NCI-H82 treated with DMSO at 0.1 percent for 48 hours (cell line): ENCODE measurements at regions not wholly inside any gene's neighbourhood (a gene's known extent, or its start where the extent isn't known, plus 50 kb on each side); places are given as distances from the start of the nearest gene placed in this dataset.

ENCODE experiments used
- DNase-seq: peaks from one replicate; lab custom pipeline; 2025; ENCODE audit not compliant: unreplicated experiment; lab: John Stamatoyannopoulos, UW

DNA sequence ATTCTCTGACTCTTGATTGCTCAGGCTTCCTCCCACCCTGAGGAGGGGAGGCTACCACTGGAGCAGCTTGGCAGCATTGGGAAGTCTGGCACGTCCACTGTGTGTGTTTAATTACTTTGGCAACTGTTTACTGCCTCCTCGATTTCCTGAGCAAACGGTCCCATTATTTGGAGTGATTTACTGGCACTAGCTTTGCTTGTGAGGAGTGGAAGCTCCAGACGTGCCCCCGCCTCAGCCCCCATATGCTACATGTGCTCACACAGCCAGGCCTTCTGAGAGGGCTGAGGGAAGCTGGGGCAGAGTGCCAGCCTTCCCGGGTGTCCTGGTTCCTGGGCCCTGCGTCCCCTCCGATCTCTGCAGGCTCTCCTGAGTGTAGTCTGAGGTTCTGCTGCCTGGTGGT, 306.2 kb downstream of the PTPRU start:
- DNase-seq: no peak

- no peak for DNase-seq
Measured at GRCh38 chr1:29541631-29542030, 305.3 kb downstream of the PTPRU start.

- no peak for DNase-seq
Measured at GRCh38 chr1:29540801-29541357, 304.6 kb downstream of the PTPRU start.

- DNase-seq: no peak
Measured at GRCh38 chr1:29539971-29540370, 303.6 kb downstream of the PTPRU start.

- DNase-seq: no peak
Measured at GRCh38 chr1:29538586-29538985, 302.3 kb downstream of the PTPRU start.

DNA sequence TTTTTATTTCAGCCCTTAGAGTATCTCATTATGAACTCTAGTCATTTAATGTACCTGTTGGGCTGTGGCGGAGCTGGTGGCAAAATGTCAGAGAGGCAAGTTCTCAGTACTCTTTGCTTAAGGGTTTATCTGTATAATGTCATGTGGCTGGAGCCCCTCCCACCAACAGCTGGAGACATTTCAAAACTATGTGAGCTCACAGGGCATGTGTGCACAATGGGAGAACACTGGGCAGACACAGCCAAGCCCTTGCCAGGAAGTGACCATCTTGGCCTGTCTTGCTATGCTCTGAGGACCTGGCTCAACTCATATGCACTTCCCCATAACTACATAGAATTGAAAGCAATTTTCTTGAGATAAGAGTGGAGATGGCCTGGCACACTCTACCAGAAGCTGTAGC, 296.4 kb downstream of the PTPRU start:
- DNase-seq: no peak

- no peak for DNase-seq
Measured at GRCh38 chr1:29532285-29532684, 296.0 kb downstream of the PTPRU start.

- DNase-seq: no peak
Measured at GRCh38 chr1:29531596-29531995, 295.3 kb downstream of the PTPRU start.

DNA sequence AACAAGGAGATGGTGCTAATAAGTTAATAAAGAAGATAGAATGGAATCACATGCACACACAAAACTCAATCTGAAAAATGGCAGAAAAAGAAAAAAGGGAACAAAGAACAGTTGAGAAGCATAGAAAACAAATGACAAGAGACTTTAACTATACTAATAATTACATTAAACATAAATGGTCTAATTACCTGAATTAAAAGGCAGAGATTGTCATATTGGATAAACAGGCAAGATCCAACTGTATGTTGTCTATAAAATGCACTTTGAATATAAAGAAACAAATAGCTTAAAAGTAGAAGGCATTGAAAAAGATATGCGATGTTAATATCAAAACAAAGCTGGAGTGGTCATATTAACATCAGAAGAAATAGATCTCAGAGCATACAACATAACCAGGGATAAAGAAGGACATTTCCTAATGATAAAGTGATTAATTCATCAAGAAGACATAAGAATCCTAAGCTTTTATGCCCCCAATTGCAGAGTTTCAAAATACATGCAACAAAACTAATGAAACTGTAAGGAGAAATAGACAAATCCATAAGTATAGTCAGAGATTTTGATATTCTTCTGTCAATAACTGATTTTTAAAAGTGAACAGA, 293.5 kb downstream of the PTPRU start:
- no peak for DNase-seq

DNA sequence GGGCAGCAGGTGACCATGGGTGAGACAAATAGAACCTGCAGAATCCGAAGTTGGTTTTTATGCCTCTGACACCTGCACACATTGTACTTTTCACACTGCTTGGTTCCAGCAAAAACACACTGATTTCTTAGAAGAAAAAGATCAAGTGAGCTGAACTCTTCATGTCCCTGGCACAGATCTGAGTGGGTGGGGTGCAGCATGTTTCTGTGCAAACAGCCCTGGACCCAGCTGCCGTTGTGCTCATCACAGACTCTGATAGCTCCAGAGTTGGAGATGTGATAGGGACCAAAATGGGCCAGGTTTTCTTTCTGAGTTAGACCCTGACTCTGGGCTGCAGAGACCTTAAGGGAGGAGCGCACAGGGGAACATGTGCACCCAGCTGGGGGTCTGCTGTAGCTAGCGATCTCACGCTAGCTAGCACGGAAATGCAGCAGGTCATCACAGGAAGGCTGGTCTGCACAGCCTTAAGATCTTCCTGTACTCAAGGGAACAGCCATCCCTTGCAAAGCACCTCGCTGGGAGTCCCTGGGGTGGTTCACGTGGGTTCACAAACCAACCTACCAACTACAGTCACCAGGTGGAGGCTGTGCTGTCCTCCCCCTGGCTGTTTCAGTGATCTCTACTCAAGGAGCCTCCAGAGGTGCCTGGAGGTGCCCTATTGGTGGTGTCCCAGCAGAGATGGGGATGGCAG, 291.1 kb downstream of the PTPRU start:
- DNase-seq: no peak

DNA sequence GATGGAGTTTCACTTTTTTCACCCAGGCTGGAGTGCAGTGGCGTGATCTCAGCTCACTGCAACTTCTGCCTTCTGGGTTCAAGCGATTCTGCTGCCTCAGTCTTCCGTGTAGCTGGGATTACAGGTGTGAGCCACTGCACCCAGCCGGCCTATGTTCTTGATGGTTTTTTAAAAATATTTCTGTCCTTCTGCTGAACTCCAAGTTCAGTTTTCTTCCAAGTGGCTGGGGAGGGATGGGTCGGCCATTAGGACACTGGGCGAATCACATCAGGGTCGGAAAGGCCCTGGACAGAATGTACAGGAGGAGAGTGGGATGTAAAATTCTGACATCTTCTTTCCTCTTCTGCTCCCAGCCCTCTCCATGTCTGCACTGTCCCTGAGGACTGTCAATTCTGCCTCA, 289.6 kb downstream of the PTPRU start:
- DNase-seq: no peak

GRCh38 chr1:29524285-29525065, 288.2 kb downstream of the PTPRU start:
- DNase-seq: no peak

DNA sequence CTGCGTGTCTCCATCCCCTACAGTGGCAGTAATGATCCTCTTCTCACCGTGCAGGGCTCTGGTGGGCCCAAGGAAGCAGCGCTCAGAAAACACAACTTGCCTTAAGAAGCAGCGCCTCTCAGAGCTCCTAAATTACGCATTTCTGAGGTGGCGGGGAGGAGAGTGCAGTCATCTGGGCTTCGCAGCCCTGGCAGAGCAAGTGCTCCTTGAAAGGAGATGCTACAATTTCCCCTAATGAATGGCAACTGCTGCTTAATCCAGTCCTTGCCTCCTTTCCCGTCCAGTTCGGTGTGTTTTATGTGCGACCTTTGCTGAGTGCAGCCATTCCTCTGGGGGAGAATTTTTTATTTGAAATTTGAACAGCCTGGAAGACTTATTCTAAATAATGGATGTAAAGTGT, 287.3 kb downstream of the PTPRU start:
- no peak for DNase-seq

DNA sequence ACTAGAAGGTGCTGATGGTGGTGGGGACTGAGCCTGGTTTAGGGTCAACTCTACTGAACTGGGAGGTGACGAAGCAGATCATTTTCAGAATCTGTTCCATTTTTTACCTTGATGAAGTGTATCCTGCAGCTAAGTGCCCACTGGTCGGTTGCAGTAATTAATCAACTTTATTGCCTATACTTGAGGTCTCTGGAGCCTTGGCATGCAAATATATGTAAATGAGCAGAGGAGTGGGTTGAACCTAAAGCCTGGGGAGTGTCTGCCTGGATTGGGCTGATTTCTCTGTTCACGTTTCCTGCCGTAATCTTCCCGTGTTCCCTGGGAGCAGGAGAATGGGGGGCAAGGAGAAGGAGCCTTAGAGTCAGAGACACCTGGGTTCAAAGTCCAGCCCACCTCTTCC, 286.8 kb downstream of the PTPRU start:
- DNase-seq: no peak

DNA sequence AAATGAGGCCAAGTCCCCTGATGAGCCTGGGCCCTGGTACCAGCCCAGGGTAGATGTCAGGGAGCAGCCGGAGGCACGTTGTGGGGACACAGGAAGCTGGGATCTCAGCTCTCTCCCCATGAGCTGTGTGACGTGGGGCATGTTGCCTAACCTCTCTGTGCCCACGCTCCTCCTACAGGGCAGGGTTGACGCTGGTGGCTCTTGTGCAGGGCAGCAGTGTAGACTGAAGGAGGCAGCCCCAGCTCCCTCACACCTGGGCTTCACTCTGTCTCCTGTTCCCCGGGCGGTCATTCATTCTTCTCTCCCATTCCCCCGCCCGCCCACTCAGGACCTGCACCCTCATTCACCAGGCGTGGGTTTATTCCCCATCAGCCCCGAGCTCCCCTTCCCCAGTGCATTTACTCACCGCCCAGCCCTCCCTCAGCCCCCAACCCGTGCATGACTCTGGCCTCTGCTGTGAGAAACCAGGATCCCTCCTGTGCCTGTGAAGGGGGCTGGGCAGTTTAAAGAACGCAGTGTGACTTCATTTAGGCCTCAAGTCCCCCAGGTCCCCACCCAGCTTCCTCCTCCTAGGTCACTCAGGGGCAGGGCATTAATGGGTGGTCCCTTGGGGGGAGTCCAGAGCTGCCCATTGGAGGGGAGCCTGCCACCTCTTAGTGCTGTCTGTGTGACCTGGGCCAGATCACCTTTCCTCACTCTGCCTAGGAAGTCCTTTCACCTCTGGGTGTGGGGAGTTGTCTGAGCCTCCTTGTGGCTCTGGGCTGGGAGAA, 285.7 kb downstream of the PTPRU start:
- DNase-seq: no peak

DNA sequence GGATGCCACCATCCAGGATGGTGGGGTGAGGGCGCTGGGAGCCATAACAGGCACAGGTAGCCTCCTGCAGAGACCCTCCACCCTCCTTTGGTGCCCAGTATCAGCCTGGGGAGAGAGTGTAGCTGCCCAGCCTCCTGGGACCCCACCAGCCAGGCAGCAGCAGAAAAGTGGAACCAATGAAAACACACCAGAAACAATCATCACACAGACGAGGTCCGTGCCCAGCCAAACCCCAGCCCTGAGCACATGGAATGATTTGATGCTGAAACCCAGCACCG, 285.1 kb downstream of the PTPRU start:
- DNase-seq: no peak

DNA sequence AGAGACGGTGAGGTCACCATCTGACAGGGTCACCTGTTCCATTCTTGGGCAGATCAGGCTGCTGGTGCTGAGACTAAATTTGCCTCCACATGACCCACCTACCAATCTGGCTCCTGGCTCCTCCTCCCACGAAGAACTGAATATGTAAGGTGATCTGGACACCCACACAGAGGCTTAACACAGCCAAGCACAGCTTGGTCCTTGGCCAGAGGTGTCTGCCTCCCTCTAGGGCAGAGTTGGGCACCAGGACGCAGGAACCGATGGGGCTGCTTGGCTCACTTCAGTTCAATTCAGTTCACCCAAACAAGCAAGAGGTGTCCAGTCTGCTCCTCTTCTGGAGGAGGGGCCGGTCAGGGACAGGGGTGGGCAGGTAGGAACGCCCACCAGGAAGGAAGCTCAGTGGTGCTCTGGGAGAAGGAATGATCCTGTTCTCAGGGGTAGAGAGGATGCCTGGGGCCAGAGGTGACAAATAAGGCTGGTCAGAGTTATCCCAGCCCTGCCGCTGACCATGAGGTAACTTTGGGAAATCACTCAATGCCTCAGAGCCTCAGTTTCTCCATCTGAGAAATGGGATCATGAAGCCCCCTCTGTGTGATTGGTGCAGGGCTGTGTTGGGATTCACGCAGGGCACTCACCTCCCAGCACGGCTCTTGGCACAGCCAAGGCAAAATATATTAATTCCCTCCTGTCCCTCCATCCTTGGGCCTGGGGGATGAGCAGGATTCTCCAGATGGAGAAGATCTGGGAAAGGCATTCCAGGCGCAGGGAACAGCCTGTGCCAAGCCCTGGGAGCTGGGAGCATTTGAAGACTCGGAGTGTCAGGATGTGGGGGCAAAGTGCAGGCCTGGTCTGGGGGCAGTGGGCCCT, 284.5 kb downstream of the PTPRU start:
- no peak for DNase-seq

DNA sequence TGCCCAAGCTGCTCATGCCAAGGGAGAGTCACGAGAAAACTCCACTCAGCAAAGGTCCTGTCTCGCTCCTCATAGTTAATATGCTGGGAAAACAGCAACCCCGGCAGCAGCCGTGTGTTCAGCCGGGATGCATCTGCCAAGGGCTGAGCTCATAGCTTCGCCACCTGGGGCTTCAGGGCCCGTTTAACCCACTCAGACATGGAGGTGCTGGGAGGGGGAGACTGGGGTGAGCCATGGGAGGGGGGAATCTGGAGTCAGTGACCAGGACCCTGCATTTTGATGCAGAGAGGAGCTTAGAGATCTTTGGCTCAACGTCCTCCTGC, 283.4 kb downstream of the PTPRU start:
- DNase-seq: no peak

DNA sequence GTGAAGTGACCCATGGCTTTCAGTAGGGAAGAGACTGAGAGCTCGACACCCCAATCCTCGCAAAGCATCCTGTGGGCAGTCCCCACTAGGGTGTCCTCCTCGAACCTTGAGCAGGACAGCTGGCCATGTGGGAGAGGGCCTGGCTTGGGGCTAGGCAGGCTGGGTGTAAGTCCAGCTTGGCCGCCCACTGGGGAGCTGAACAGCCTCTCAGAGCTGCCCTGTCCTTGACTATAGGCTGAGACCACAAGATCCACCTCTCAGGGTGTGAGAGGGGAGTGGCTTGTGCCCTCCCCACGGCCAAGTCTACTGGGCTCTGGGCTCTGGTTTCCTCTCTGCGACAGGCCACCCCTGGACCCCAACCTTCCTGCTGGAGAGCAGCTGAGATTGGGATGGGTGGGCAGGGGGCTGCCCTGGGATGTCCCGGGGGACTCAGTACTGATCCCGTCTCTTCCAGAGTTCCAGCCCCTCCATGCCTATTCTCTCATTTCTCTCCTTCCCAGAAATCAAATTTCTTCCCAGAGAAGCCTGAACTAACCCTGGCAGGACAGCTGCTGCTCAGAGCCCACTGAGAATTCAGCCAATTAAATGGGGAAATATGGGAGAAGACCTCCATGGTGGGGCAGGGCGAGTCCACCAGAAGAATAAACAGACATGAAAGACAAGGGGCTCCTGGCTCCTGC, 282.9 kb downstream of the PTPRU start:
- DNase-seq: no peak

GRCh38 chr1:29518183-29518835, 282.0 kb downstream of the PTPRU start:
- DNase-seq: no peak
